K562 (cell line): ENCODE measurements at regions not wholly inside any gene's neighbourhood (a gene's known extent, or its start where the extent isn't known, plus 50 kb on each side); places are given as distances from the start of the nearest gene placed in this dataset.

Experiments used
- ATAC-seq: fragments of 200-7000 bp; cut with Tn5 transposase; 3 replicates; pipeline ENCODE4 v1.9.1; 2020; ENCODE audit warnings: moderate library complexity
- BruUV-seq: library from RNA; stranded (reverse); fragments of 400-500 nt; replicated peaks from 2 replicates; lab custom pipeline; 2021; lab: Mats Ljungman, UMichigan
- CTCF ChIA-PET: fragments of 300-600 bp; formaldehyde crosslinking; extraction: SDS; loops from one replicate; lab custom pipeline; 2021; ENCODE audit warnings: low intra/inter-chr PET ratio; lab: Yijun Ruan, JAX
- POLR2A ChIA-PET: fragments of 300-600, 350-650 bp; sonication (Branson Sonifier 250); formaldehyde crosslinking; extraction: SDS; loops from one replicate; lab custom pipeline; 2021; ENCODE audit warnings: antibody characterized with exemption, inconsistent platforms; lab: Yijun Ruan, JAX
- DNase-seq, 4 experiments: peaks; one replicate each; pipeline versions ENCODE4 v3.0.0 to v3.0.0-alpha.2; 2011 to 2018; ENCODE audit warnings: low spot score in 3 of 4, mixed read lengths in 3 of 4; ENCODE audit errors: extremely low read depth in 1 of 4
- FAIRE-seq: peaks from 2 replicates; lab custom pipeline; 2011; peaks lifted over from hg19 to GRCh38; lab: Jason Lieb, UNC
- H2AFZ ChIP-seq: 2 replicates; pipeline ENCODE4 v1.6.0; 2011; ENCODE audit warnings: low read depth, low read length, control low read depth, inconsistent platforms
- H3K27ac ChIP-seq: fragments of 200-600 bp; 3 replicates; pipeline ENCODE4 v1.8.0; 2011; ENCODE audit warnings: low read depth, mild to moderate bottlenecking, control low read depth, inconsistent platforms, low read length, moderate library complexity, mixed read lengths; ENCODE audit errors: extremely low read depth
- H3K27me3 ChIP-seq, 2 experiments: fragments of 300-600 bp in 1 of 2; 2 replicates in 1 of 2; 3 replicates in 1 of 2; pipeline versions ENCODE4 v1.6.0 to v1.8.0; 2011; ENCODE audit warnings: inconsistent platforms in 2 of 2, low read length in 2 of 2, mild to moderate bottlenecking in 1 of 2, mixed read lengths in 1 of 2, moderate library complexity in 1 of 2; ENCODE audit not compliant: control insufficient read depth in 2 of 2, insufficient read depth in 2 of 2
- H3K36me3 ChIP-seq: fragments of 300-600 bp; 3 replicates; pipeline ENCODE4 v1.8.0; 2011; ENCODE audit warnings: mild to moderate bottlenecking, low read length, inconsistent platforms; ENCODE audit not compliant: control insufficient read depth, insufficient read depth
- H3K4me1 ChIP-seq, 2 experiments: fragments of 200-600 bp in 1 of 2; replicated peaks in 1 of 2; 2 replicates in 1 of 2; 3 replicates in 1 of 2; pipeline versions ENCODE4 v1.5.1 to v1.8.0; 2011; ENCODE audit warnings: inconsistent platforms in 2 of 2, low read length in 2 of 2, mild to moderate bottlenecking in 1 of 2, mixed read lengths in 1 of 2, moderate library complexity in 1 of 2; ENCODE audit not compliant: control insufficient read depth in 2 of 2, insufficient read depth in 2 of 2
- H3K4me2 ChIP-seq: 2 replicates; pipeline ENCODE4 v1.6.1; 2011; ENCODE audit warnings: low read length, control low read depth, inconsistent platforms, mixed read lengths; ENCODE audit not compliant: insufficient read depth
- H3K4me3 ChIP-seq: fragments of 200-600 bp; sonication (generic), shearing (Covaris generic); 2 replicates; pipeline ENCODE4 v1.5.1; 2016; ENCODE audit warnings: control low read depth, inconsistent platforms
- H3K79me2 ChIP-seq: fragments of 200-600 bp; 3 replicates; pipeline ENCODE4 v1.8.0; 2011; ENCODE audit warnings: low read length, inconsistent platforms; ENCODE audit not compliant: control insufficient read depth, insufficient read depth
- H3K9ac ChIP-seq, 2 experiments: 2 replicates each; pipeline versions ENCODE4 v1.6.0 to v1.6.1; 2011; ENCODE audit warnings: low read depth in 2 of 2, low read length in 2 of 2, control low read depth in 1 of 2, inconsistent platforms in 1 of 2, mild to moderate bottlenecking in 1 of 2, mixed read lengths in 1 of 2; ENCODE audit not compliant: insufficient read depth in 1 of 2
- H3K9me1 ChIP-seq: one replicate; pipeline ENCODE4 v1.6.0; 2011; ENCODE audit warnings: inconsistent platforms, mild to moderate bottlenecking, low read length, moderate library complexity; ENCODE audit not compliant: control insufficient read depth, insufficient read depth
- H3K9me3 ChIP-seq: replicated peaks from 2 replicates; pipeline ENCODE4 v1.5.1; 2011; ENCODE audit warnings: low read depth, low read length, inconsistent platforms; ENCODE audit not compliant: control insufficient read depth, insufficient read depth
- H4K20me1 ChIP-seq: replicated peaks from 2 replicates; pipeline ENCODE4 v1.6.1; 2011; ENCODE audit warnings: low read length, inconsistent platforms, mixed read lengths; ENCODE audit not compliant: control insufficient read depth, insufficient read depth
- ARHGAP35 ChIP-seq: fragments of 450-650 bp; IDR thresholded peaks from 2 replicates; pipeline ENCODE4 v1.6.1; 2018; ENCODE audit not compliant: partially characterized antibody
- ARID2 ChIP-seq: fragments of 450-650 bp; IDR thresholded peaks from 2 replicates; pipeline ENCODE4 v1.6.1; 2017; ENCODE audit warnings: antibody characterized with exemption, mild to moderate bottlenecking
- CREM ChIP-seq: IDR thresholded peaks from 2 replicates; pipeline ENCODE4 v1.6.1; 2014; ENCODE audit warnings: antibody characterized with exemption, low read depth
- DDX20 ChIP-seq: fragments of 450-650 bp; IDR thresholded peaks from 2 replicates; pipeline ENCODE4 v1.6.1; 2016; ENCODE audit warnings: missing genetic modification characterization, low read depth, mild to moderate bottlenecking, missing compliant biosample characterization, moderate library complexity
- MNT ChIP-seq, 2 experiments: fragments of 450-650 bp; conservative IDR thresholded peaks; 2 replicates each; pipeline ENCODE4 v1.6.1; 2017; ENCODE audit warnings: mild to moderate bottlenecking in 2 of 2, moderate library complexity in 2 of 2
- NR2F6 ChIP-seq: fragments of 450-650 bp; formaldehyde crosslinking; IDR thresholded peaks from 2 replicates; pipeline ENCODE4 v1.4.0; 2020; ENCODE audit warnings: mild to moderate bottlenecking
- ZNF184 ChIP-seq: sonication (generic); formaldehyde crosslinking; IDR thresholded peaks from 2 replicates; pipeline ENCODE4 v1.5.0; 2020; ENCODE audit warnings: missing genetic modification reagents
- ZNF696 ChIP-seq: fragments of 250-450 bp; sonication (Bioruptor Pico); conservative IDR thresholded peaks from 2 replicates; pipeline ENCODE4 v1.4.0; 2020; ENCODE audit warnings: mild to moderate bottlenecking, moderate library complexity
- ZNF707 ChIP-seq: fragments of 250-450 bp; sonication (Bioruptor Pico); conservative IDR thresholded peaks from 2 replicates; pipeline ENCODE4 v1.8.0; 2022; ENCODE audit warnings: inconsistent platforms, mild to moderate bottlenecking, moderate library complexity
- WGBS: fragments of 100-300 bp; shearing (Covaris generic); methylation state at CpG from one replicate; pipeline ENCODE4 v1.1.6; 2016; ENCODE audit warnings: low coverage, mixed read lengths; ENCODE audit not compliant: insufficient coverage; ENCODE audit errors: missing lambda C conversion rate; 5-methylcytosine and 5-hydroxymethylcytosine counted together
- in situ Hi-C: fragments of 300-500 bp; cut with MboI; formaldehyde crosslinking; loops from 4 replicates; pipeline ENCODE4 v1.15.0; 2018; ENCODE audit warnings: inconsistent platforms, mixed read lengths
- intact Hi-C: fragments of 100-400 bp; cut with micrococcal nuclease; formaldehyde crosslinking; loops from 2 replicates; pipeline ENCODE4 v1.14.2; 2022

- TF ChIP-seq MNT (conservative IDR thresholded peaks at IDR 0.05), result no peak
- TF ChIP-seq ZNF184, result no peak
- TF ChIP-seq ARHGAP35, result no peak
- no peak for TF ChIP-seq ZNF696
Observed at GRCh38 chr11:129322941-129323340, 52.7 kb upstream of the BARX2 start (continued).

GRCh38 chr11:129321076-129321475 lies 54.6 kb upstream of the BARX2 start:
- in situ Hi-C loops, result loop anchor here (25.0 kb wide), 1 partner anchor 434 kb away; the partner anchor contains the start of gene KCNJ5
- BruUV-seq, result no TSS peak
- POLR2A ChIA-PET, result no interaction called here
- no peak for FAIRE-seq
- no peaks in the 10 kb centered on the region for H3K79me2 ChIP-seq
- H3K4me3 ChIP-seq, result no peak overlapping the region
- H3K4me1 ChIP-seq, result no peaks in the 10 kb centered on the region
- H3K36me3 ChIP-seq, result no peaks in the 10 kb centered on the region
- no peak for DNase-seq
- H3K9me3 ChIP-seq, result no peaks in the 10 kb centered on the region
- H4K20me1 ChIP-seq, result no peaks in the 10 kb centered on the region
- no peak overlapping the region for H3K9ac ChIP-seq
- no peaks in the 10 kb centered on the region for H3K9me1 ChIP-seq
- no peaks in the 10 kb centered on the region for H3K27me3 ChIP-seq
- TF ChIP-seq ARID2 (no peak), ZNF707 (CRISPR knock-in tag) (no peak), NR2F6 (no peak), DDX20 (tag) (no peak), CREM (no peak)
- CTCF ChIA-PET, result no interaction called here
- no peak for ATAC-seq
- no peak overlapping the region for H3K4me2 ChIP-seq
- no peak overlapping the region for H3K27ac ChIP-seq
- intact Hi-C loops, result no loop called here
- H2AFZ ChIP-seq, result no peak overlapping the region
- WGBS, result 2% methylated on average over 2 of the region's 2 CpGs
